Activated T-cell treated with anti-CD3 and anti-CD28 coated beads for 48 hours (primary cell): ENCODE measurements at regions not wholly inside any gene's neighbourhood (a gene's known extent, or its start where the extent isn't known, plus 50 kb on each side); places are given as distances from the start of the nearest gene placed in this dataset.
"Not testable (repeated sequence)": the region's sequence is repeated elsewhere in the genome, so short reads cannot be mapped to it uniquely, and the experiment has no call there.

ENCODE experiments used
- DNase-seq: peaks from one replicate; pipeline ENCODE4 v3.0.0-alpha.2; 2020; ENCODE audit warnings: low read depth

GRCh38 chrX:63466690-63467089 is 115.6 kb upstream of the SPIN4 start:
- DNase-seq: no peak

- DNase-seq: no peak
These were observed 107.8 kb upstream of the SPIN4 start for GRCh38 chrX:63458981-63459380.

- no peak for DNase-seq
These were observed 102.4 kb upstream of the SPIN4 start for GRCh38 chrX:63453571-63453970.

DNA sequence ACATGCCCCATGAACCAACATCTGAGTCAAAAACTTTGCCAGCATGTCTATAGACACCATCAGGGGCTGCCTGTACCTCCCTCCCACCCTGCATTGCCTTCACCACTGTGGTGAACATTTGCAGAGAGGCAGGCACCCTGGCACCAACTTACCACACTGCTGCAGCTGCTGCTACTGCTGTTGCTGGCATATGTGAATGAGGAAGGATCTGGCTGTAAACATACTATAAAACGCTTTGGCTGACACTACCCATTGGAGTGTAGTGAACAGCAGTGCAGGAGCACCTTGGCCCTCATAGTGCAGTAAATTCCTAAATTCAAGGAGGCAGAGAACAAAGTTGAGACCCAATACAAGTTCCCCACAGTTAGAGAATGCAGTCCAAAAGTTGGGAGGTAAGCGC is 90.6 kb upstream of the SPIN4 start:
- DNase-seq: no peak

GRCh38 chrX:63439580-63439979 is 88.4 kb upstream of the SPIN4 start:
- no peak for DNase-seq

GRCh38 chrX:63436865-63437264 is 85.7 kb upstream of the SPIN4 start:
- no peak for DNase-seq

- DNase-seq: no peak
These were observed 83.5 kb upstream of the SPIN4 start for GRCh38 chrX:63434665-63435064.

DNA sequence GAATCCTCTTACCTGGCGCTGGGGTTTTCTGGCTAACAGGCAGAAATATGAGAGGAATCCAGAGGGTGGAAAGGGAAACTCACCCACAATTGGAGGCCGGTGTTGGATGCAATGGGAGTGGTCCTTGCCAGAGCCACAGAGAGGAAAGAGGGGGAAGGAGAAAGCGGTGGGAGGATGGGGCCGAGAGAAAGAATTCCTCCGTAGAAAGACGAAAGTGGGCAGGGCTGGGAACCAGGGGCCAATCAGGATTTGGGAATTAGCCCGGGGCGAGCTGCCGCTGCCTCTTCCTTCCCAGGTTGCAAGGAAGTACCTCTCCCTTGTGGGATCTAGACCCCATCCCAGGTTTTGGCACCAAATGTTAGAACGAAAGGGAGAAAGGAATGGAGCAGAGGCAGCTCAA is 83.1 kb upstream of the SPIN4 start:
- no peak for DNase-seq

DNA sequence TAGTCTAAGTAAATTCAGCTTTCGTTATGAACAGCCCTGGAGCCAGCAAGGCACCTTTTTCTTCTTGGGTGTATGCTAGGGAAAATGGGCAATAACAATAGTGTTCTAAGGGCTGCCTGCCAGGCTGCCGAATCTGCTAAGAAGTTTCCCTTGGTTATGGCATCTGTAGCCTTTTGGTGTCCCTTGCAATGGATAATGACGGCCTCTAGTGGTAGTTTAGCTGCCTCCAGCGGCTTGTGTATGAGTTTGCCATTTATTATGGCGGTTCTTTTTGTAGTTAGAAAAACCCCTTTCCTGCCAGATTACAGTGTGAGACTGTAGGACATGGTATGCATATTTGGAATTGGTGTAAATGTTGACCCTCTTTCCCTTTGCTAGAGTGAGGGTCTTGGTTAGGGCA is 78.9 kb upstream of the SPIN4 start:
- DNase-seq: no peak

DNA sequence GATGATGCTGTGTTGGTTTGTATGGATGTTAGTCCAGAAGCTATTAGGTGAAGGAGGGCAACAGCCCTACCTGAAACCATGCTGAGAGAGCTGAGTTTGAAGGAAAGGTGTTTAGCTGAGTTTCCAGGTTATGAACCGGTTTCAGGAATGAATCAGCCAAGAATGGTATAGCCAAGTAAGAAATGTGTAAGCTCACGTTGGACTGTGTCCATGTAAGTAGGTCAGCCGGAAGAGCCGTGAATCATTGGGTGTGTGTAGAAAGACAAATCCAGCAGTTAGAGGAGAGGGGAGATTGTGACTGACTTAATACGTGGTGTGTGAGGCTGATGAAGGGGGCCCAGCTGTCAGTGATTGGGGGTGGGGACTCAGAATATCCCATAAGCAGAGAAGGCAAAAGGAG is 77.2 kb upstream of the SPIN4 start:
- no peak for DNase-seq

DNA sequence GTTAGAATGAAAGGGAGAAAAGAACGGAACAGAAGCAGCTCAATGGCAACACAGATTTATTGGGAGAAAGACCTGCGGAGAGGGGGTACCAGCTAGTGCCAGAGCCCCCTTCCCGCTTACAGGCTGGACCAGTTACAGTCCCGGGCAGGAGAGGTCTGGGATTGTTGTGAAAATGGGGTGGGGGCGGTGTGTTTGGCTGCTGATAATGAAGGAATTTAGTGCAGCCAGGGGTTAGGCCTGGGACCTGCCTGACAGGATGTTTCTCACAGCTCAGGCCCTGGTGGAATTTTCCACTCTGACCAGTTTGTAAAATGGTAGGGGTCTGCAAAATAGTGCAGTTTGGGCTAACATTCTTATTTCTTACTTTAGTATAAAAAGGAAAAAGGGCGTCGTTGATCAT is 75.4 kb upstream of the SPIN4 start:
- no peak for DNase-seq

GRCh38 chrX:63424063-63424462 is 72.9 kb upstream of the SPIN4 start:
- DNase-seq: no peak

DNA sequence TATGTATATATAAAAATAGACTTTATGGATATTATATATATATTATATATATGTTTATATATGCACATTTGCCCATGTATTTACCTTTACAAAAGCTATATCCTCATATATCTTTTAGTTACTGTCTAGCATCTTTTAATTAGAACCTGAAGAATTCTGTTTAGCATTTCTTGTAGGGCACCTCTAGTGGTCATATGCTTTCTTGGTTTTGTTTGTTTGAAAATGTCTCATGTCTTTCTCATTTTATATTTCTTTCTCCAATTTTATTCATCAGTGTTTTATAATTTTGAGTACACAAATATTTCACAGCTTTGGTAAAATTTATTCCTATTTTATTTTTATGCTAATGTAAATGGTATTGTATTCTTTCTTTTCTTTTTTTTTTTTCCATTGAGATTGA is 70.3 kb upstream of the SPIN4 start:
- no peak for DNase-seq

DNA sequence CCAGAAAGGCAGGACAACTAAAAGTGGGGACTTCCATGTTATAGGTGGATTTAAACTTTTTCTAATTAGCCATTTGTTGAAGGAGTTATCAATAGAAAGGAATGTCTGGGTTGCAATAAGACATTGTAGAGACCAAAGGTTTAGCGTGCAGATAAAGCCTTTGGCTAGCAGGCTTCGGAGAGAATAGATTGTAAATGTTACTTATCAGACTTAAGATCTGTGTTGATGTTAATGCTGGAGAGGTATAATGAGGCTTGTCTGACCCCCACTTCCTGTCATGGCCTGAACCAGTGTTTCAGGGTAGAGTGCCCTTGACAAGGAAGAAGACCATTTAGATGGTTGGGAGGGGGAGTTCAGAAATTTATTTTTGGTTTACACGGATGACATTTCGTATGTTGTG is 67.1 kb upstream of the SPIN4 start:
- DNase-seq: no peak

DNA sequence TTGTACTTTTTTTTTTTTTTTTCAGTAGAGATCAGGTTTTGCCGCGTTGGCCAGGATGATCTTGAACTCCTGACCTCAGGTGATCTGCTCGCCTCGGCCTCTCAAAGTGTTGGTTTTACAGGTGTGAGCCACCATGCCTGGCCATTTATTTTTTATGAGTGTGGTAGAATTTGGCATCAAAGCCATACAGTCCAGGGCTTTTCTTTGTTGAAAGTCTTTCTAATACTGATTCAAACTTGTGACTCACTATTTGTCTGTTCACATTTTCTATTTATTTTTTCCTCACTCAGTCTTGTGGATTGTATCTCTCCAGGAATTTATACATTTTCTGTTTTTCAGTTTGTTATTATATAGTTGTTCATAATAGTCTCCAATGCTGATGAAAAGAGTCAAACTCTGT is 66.5 kb upstream of the SPIN4 start:
- DNase-seq: no peak

DNA sequence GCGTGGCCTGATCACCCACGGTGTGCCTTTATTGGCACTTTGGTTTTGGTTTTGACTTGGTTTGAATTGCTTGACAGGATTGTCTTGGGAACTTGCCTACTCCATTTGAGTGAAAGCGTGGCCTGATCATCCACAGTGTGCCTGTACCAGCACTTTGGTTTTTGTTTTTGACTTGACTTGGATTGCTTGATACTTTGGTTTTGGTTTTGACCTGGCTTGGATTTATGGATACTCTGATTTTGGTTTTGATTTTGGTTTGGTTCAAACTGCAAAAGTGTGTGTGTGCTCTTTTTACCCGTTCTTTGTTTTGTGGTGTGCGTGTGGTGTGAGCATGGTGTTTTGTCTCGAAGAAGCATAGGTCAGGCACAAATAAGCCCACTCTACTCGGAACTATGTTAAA is 58.8 kb upstream of the SPIN4 start:
- not testable (repeated sequence) for DNase-seq

GRCh38 chrX:63408050-63408449 is 56.9 kb upstream of the SPIN4 start:
- DNase-seq: no peak

GRCh38 chrX:63404332-63404731 is 53.2 kb upstream of the SPIN4 start:
- no peak for DNase-seq

GRCh38 chrX:63402106-63402505 is 51.0 kb upstream of the SPIN4 start:
- DNase-seq: no peak
